CD4-positive, alpha-beta T cell treated with Interleukin-12 subunit alpha and Interleukin-12 subunit beta, for 1 hour (primary cell): ENCODE measurements at regions not wholly inside any gene's neighbourhood (a gene's known extent, or its start where the extent isn't known, plus 50 kb on each side); places are given as distances from the start of the nearest gene placed in this dataset.
"Not testable (repeated sequence)": the region's sequence is repeated elsewhere in the genome, so short reads cannot be mapped to it uniquely, and the experiment has no call there.

Experiments used
- DNase-seq: peaks from one replicate; pipeline ENCODE4 v3.0.0-alpha.2; 2020

- no peak for DNase-seq
These were observed 192.9 kb downstream of the DUSP10 start for GRCh38 chr1:221548942-221549341.

GRCh38 chr1:221549815-221550214 is 192.1 kb downstream of the DUSP10 start:
- DNase-seq: no peak

DNA sequence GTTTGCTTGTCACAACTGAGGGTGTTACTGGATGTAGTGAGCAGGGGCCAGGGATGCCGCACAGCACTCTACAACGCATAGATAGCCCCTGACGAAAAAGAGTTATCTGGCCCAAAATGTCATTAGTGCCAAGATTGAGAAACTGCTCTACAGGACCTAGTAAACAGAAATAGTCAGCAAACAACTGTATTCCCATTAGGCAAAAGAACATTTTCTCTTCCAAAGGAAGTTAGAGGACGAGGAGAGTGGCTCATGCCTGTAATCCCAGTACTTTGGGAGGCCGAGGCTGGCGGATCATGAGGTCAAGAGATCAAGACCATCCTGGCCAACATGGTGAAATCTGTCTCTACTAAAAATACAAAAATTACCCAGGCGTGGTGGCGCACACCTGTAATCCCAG is 189.1 kb downstream of the DUSP10 start:
- DNase-seq: not testable (repeated sequence)

GRCh38 chr1:221555689-221556433 is 186.0 kb downstream of the DUSP10 start:
- no peak for DNase-seq

DNA sequence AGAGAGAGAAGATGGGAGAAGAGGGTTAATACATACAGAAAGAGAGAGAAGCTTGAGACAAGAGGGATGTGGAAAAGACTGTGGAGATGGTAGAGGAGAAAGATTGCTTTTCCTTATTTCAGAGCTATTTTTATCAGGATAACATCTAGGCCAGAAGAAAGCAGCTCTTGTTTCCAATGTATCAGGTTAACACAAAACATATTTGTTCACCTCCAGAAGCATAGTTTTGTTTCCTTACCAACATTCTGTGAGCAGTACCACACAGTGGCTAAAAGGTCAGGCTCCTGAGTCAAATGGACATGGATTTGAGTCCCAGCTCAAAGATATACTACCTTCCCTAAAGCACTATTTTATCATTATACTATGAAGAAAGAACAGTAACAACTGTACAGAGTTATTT is 185.5 kb downstream of the DUSP10 start:
- no peak for DNase-seq

DNA sequence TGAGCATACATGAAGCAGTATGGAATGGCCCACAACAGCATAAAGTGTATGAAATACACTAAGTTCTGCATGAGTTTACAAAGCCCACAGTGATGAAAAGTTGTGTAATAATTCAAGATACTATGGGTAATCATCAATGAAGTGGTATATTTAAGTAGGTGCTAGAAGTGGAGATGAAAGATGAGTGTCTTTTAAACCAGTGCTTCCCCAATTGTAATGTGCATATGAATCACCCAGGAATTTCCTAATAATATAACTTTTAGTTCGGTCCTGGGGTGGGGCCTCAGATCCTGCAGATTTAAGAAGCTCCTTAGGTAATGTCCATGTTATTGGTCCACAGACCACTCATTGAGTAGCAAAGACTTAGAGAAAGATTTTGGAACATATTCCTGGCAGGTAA is 184.9 kb downstream of the DUSP10 start:
- no peak for DNase-seq

DNA sequence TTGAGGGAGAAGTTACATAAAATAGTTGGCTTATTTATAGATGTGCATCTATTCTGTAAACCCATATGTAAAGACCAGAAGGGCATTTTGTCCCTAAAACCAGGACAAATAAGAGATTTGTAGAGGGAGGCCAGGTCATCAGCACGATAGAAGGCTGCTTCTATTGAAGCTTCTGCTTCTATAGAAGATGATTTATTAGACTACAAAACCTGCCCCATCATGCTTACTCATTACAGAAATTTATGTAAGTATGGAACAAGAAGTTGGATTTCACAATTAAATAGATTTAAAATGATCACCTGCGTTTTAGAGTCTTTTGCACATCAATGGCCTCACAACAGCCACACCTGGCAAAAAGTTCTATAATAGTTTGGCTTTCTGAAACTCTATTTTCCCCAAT is 183.5 kb downstream of the DUSP10 start:
- DNase-seq: no peak

DNA sequence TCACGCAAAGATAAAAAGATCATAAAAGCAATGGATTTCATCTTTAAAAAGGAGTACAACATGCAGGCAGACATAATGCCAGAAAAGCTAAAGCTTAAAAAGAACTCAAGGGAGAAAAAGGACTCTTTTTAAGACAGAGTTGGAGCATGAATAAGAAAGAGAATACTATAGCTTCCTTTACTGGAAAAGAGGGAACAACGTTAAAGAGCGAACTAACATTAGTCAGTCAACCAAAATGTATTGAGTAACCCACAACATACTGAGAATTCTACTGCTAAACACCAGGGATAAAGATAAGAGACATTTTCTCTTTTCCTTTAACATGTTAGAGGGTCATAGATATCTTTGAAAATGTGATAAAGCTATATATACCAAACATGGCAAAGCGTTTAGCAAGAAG is 182.0 kb downstream of the DUSP10 start:
- DNase-seq: no peak

GRCh38 chr1:221562542-221563475 is 179.1 kb downstream of the DUSP10 start:
- no peak for DNase-seq

- DNase-seq: no peak
These were observed 178.4 kb downstream of the DUSP10 start for GRCh38 chr1:221563476-221563921.

- no peak for DNase-seq
These were observed 177.0 kb downstream of the DUSP10 start for GRCh38 chr1:221564891-221565290.

DNA sequence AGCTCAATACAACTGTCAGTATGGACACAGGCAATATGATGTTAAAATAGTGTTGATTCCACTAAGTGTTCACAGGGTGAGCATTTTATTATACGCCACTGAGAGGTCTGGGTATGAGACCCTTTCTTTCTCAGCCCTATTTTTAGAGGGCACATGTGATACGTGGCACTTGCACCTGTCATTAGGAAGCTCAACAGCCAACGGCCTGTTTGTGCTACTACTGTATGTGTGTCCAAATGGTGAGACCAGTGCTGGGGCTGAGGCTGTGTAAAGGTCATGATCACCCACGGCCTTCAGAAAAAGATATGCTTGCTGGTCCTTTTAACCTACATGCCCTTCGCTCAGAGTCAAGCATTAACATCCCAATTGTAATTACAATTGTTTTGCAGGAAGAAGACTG is 176.2 kb downstream of the DUSP10 start:
- DNase-seq: no peak

DNA sequence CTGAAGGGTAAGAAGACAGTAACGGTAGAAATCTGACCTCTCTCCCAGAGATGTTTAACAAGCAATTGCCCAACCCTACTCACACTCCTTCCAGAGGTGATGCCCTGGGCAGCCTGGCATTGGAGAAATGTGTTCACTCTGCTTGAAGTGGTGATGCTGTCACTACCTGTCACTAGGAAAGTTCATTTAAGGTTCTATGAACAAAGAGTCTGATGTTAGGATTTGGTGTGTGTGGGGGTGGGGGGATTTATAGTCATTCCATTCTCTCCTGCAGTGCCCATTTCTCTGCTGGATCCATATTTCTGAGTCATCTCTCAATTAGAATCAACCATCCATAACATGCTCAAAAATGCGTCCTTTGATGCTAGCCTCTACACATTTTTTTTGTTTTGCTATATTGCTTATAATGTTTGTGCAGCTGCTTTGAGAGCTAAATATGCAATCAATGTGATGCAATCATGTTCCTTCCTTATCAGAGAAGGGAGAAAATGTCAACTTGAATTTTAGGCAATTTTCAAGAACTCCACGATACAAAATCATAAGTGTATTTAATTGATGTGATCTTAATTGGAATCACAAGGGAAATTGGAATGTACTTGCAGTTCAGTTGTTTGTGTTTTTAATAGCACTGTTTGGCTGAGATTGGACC is 173.9 kb downstream of the DUSP10 start:
- no peak for DNase-seq

- no peak for DNase-seq
These were observed 168.1 kb downstream of the DUSP10 start for GRCh38 chr1:221573756-221574155.

GRCh38 chr1:221574529-221574928 is 167.4 kb downstream of the DUSP10 start:
- DNase-seq: no peak

DNA sequence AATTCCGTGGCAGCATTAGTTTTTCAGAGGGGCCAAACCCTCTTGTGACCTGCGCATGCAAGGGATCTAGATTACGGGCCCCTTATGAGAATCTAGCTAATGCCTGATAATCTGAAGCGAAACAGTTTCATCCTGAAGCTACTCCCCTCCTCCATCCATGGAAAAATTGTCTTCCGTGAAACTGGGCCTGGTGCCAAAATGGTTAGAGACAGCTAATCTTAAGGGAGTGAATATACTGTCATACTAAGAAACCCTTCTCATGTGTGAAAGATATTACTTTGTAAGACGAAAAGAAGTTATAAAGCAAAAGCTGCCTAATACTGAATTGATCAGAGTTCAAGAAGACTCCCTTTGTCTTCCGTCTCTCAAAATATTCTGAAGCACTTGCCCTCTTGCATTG is 166.3 kb downstream of the DUSP10 start:
- no peak for DNase-seq

- no peak for DNase-seq
These were observed 165.6 kb downstream of the DUSP10 start for GRCh38 chr1:221576268-221576667.

DNA sequence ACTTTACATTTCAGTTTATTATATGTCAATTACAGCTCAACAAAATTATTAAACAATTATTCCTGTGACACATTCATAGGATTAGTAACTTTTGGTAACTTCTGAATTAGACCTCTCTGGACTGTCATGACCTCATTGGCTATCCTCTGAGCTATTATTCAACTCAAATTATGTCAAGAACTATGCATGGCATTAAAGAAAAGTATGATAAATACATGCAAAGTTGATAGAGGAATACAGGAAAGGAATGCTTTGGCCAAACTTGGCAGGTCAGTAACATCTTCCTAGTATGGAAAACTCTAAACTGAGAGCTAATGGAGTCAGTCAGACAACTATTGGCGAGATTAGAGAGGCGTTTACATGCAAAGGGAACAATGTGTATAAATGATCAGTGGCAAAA is 158.4 kb downstream of the DUSP10 start:
- no peak for DNase-seq

- DNase-seq: not testable (repeated sequence)
These were observed 154.9 kb downstream of the DUSP10 start for GRCh38 chr1:221587013-221587412.

DNA sequence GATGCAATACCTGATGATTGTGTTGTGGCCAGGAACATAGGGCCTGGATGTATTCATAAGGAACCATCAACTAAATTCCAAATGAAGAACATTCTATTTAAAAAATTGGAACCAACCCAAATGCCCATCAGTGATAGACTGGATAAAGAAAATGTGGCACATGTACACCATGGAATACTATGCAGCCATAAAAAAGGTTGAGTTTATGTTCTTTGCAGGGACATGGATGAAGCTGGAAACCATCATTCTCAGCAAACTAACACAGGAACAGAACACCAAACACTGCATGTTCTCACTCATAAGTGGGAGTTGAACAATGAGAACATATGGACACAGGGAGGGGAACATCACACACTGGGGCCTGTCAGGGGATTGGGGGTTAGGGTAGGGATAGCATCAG is 150.6 kb downstream of the DUSP10 start:
- DNase-seq: not testable (repeated sequence)

- DNase-seq: no peak
These were observed 147.3 kb downstream of the DUSP10 start for GRCh38 chr1:221594576-221594975.

DNA sequence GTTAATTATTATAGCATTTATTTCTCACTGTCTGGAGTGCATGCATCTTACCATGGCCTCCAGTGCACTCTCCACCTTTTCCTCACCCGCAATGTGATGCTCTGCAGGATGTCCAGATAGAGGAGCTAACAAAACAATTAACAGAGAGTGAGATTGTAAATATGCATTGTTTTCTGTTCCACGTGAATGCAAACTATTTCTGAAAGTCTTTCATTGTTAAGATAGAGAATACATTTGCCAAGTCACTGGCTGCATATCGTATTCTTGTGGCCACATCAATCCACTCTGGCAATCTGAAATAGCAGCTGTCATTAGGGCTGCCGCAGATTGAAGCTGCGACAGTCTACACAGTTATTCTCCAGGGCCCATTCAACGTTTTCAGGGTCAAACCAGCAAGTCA is 143.8 kb downstream of the DUSP10 start:
- no peak for DNase-seq

DNA sequence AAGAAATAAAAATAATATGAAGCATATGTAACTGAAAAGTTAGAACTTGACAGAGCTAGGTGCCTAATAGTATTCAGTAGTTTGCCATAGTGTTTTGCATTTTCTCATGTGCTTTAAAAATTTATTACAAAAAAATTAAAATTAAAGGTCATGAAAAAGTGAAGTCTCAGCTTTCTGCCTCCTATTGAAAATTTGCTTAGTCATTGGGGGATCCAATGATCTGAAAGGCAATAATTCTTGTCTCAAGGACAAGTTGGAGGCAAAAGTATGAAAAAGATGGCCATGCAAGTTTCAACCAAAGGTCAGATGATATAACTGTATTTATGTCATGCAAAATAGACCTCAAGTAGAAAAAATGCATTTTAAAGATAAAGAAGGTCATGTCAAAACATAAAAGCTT is 140.7 kb downstream of the DUSP10 start:
- no peak for DNase-seq

DNA sequence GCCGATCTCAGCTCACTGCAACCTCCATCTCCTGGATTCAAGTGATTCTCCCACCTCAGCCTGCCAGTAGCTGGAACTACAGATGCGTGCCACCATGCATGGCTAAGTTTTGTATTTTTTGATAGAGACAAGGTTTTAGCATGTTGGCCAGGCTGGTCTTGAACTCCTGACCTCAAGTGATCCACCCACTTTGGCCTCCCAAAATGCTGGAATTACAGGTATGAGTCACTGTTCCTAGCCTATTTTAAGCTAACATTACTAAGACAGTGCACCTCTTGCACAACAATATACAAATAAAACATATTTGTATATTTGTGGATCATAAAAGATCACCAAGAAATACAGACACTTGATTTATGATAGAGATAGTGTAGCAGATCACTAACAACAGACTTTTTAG is 139.1 kb downstream of the DUSP10 start:
- no peak for DNase-seq
